ENCODE measurements at regions not wholly inside any gene's neighbourhood (a gene's known extent, or its start where the extent isn't known, plus 50 kb on each side); places are given as distances from the start of the nearest gene placed in this dataset.

GRCh38 chr1:58971629-58972140 is 187.8 kb upstream of the JUN start (continued):
- TF ChIP-seq TBP (optimal IDR thresholded peaks at IDR 0.05; ENCODE audit: low read depth, low read length), result no peak
- TF ChIP-seq CBX5 (IDR thresholded peaks at IDR 0.05; ENCODE audit: borderline replicate concordance, low read depth), result no peak
- no peak for TF ChIP-seq ZBTB49 (CRISPR knock-in tag; IDR thresholded peaks at IDR 0.05; ENCODE audit: borderline replicate concordance)
- no peak for TF ChIP-seq MBD2 (IDR thresholded peaks at IDR 0.05; ENCODE audit: borderline replicate concordance, low read depth)
- no peak for TF ChIP-seq RBM34 (IDR thresholded peaks at IDR 0.05; ENCODE audit: borderline replicate concordance, insufficient read depth, low read length)
- TF ChIP-seq RAD51 (IDR thresholded peaks at IDR 0.05; ENCODE audit: borderline replicate concordance, low read depth), result peak; percentile 35; the same call in 1 of the 2 replicates
- TF ChIP-seq E4F1 (CRISPR knock-in tag; IDR thresholded peaks at IDR 0.05; ENCODE audit: borderline replicate concordance), result no peak
- 0 out of 4 replicates have a peak, but pooled peaks of 1 of the 2 experiments have one; percentile 34 for TF ChIP-seq ZNF639 (CRISPR knock-in tag; conservative IDR thresholded peaks at IDR 0.05 in 1 of 2, IDR thresholded peaks at IDR 0.05 in 1 of 2)
- no peak for TF ChIP-seq ZBTB7A (IDR thresholded peaks at IDR 0.05; ENCODE audit: borderline replicate concordance, control insufficient read depth, low read depth, low read length)
- no peak for TF ChIP-seq ZNF561 (CRISPR knock-in tag; conservative IDR thresholded peaks at IDR 0.05)
- TF ChIP-seq ARID3A (IDR thresholded peaks at IDR 0.05; ENCODE audit: borderline replicate concordance, low read depth, low read length), result no peak
- TF ChIP-seq ZNF436 (CRISPR knock-in tag; IDR thresholded peaks at IDR 0.05), result no peak
- peak; percentile 35; the same call in 1 of the 2 replicates for TF ChIP-seq ATF3 (IDR thresholded peaks at IDR 0.05)
- TF ChIP-seq ATF3 (CRISPR knock-in tag; conservative IDR thresholded peaks at IDR 0.05), result no peak
- TF ChIP-seq LCOR (CRISPR knock-in tag; IDR thresholded peaks at IDR 0.05), result no peak
- no peak for TF ChIP-seq RB1 (IDR thresholded peaks at IDR 0.05; ENCODE audit: low read depth)
- TF ChIP-seq CXXC5 (CRISPR knock-in tag; IDR thresholded peaks at IDR 0.05), result no peak; the same call in 1 of the 2 replicates
- TF ChIP-seq TCF7 (IDR thresholded peaks at IDR 0.05; ENCODE audit: borderline replicate concordance), result no peak
- TF ChIP-seq MTA3 (IDR thresholded peaks at IDR 0.05; ENCODE audit: borderline replicate concordance), result no peak
